Spleen (tissue), 11 donors: ENCODE measurements at regions not wholly inside any gene's neighbourhood (a gene's known extent, or its start where the extent isn't known, plus 50 kb on each side); places are given as distances from the start of the nearest gene placed in this dataset.

ENCODE experiments used
- DNase-seq: peaks from one replicate; pipeline ENCODE4 v3.0.0-alpha.2; 2020
- H3K27ac ChIP-seq, 8 donors: fragments of 200-600 bp; sonication (generic) in 7 of 8; 1 replicate in 4 of 8; 2 replicates in 4 of 8; pipeline versions ENCODE4 v1.5.0 to v1.8.0; 2016 to 2021; ENCODE audit warnings: inconsistent platforms in 4 of 8, mild to moderate bottlenecking in 4 of 8, moderate library complexity in 1 of 8
- H3K27me3 ChIP-seq, 7 donors: fragments of 200-600 bp; sonication (generic) in 6 of 7; replicated peaks in 1 of 7; 1 replicate in 4 of 7; 2 replicates in 3 of 7; pipeline versions ENCODE4 v1.5.0 to v1.8.0; 2016 to 2021; ENCODE audit warnings: inconsistent platforms in 3 of 7, mild to moderate bottlenecking in 1 of 7
- H3K36me3 ChIP-seq, 6 donors: fragments of 200-600 bp; sonication (generic) in 5 of 6; 1 replicate in 4 of 6; 2 replicates in 2 of 6; pipeline versions ENCODE4 v1.5.0 to v1.8.0; 2016 to 2021; ENCODE audit warnings: inconsistent platforms in 2 of 6
- H3K4me1 ChIP-seq, 6 donors: fragments of 200-600 bp; sonication (generic) in 5 of 6; 1 replicate in 3 of 6; 2 replicates in 3 of 6; pipeline versions ENCODE4 v1.5.0 to v1.8.0; 2016 to 2021; ENCODE audit warnings: inconsistent platforms in 3 of 6
- H3K4me3 ChIP-seq, 8 donors: fragments of 200-600 bp; sonication (generic) in 7 of 8; 1 replicate in 4 of 8; 2 replicates in 4 of 8; pipeline versions ENCODE4 v1.5.0 to v1.8.0; 2016 to 2021; ENCODE audit warnings: inconsistent platforms in 4 of 8, mild to moderate bottlenecking in 4 of 8, moderate library complexity in 2 of 8
- H3K9me3 ChIP-seq, 8 donors: fragments of 200-600 bp; sonication (generic) in 7 of 8; 1 replicate in 4 of 8; 2 replicates in 4 of 8; pipeline versions ENCODE4 v1.5.0 to v1.8.0; 2016 to 2021; ENCODE audit warnings: inconsistent platforms in 4 of 8
- CTCF ChIP-seq, 11 experiments: fragments of 200-600 bp in 7 of 11; fragments of 450-650 bp in 4 of 11; sonication (generic) in 4 of 11; IDR thresholded peaks in 8 of 11; conservative IDR thresholded peaks in 3 of 11; 1 replicate in 7 of 11; 2 replicates in 4 of 11; pipeline versions ENCODE4 v1.4.0 to v1.8.0; 2016 to 2021; ENCODE audit warnings: antibody characterized with exemption in 11 of 11, inconsistent platforms in 4 of 11, mild to moderate bottlenecking in 1 of 11
- POLR2A ChIP-seq, 3 donors: fragments of 450-650 bp; IDR thresholded peaks; one replicate each; pipeline ENCODE4 v1.5.1; 2017; ENCODE audit warnings: antibody characterized with exemption in 3 of 3, mild to moderate bottlenecking in 1 of 3
- POLR2AphosphoS5 ChIP-seq, 3 donors: sonication (generic); formaldehyde crosslinking; IDR thresholded peaks; one replicate each; pipeline ENCODE4 v1.5.1; 2017; ENCODE audit warnings: antibody characterized with exemption in 3 of 3
- WGBS, 5 donors: extraction: QIAGEN DNeasy Blood & Tissue Kit in 3 of 5; methylation state at CpG; one replicate each; pipeline versions ENCODE4 v1.1.5 to v1.1.7; 2013 to 2018; 5-methylcytosine and 5-hydroxymethylcytosine counted together
- intact Hi-C: fragments of 100-400 bp; cut with DNase I; formaldehyde crosslinking; loops from one replicate; pipeline ENCODE4 v1.15.0; 2023; ENCODE audit warnings: low total_unique reads
- donor health status: healthy with polysubstance abuse.
- donor health status: DM: no; HTN: no; CAD: no; lungs with moderate emphysema.
- donor health status: DM: no; HTN: no; CAD: no.
- donor health status: Bipolar disorder and iron deficiency.
- donor health status: healthy.
- donor health status: DM: no; HTN: no; CAD: no.
- donor health status: DM: yes; HTN: yes; CAD: no.

GRCh38 chr10:35834877-35835494 lies 192.9 kb upstream of the FZD8 start:
- H3K27ac ChIP-seq = no peak overlapping the region
- no peak for DNase-seq
- H3K4me3 ChIP-seq = no peak overlapping the region
- H3K27me3 ChIP-seq = no peaks in the 10 kb centered on the region
- no peak for TF ChIP-seq CTCF (IDR thresholded peaks at IDR 0.05 in 8 of 11, conservative IDR thresholded peaks at IDR 0.05 in 3 of 11)
- TF ChIP-seq POLR2A (IDR thresholded peaks at IDR 0.05) = no peak
- TF ChIP-seq POLR2AphosphoS5 (IDR thresholded peaks at IDR 0.05) = no peak
- intact Hi-C loops = no loop called here
- no peaks in the 10 kb centered on the region for H3K4me1 ChIP-seq
- WGBS, 5 donors = 91 to 96% (median 94%) methylated on average over 10 of the region's 10 CpGs
- no peaks in the 10 kb centered on the region for H3K36me3 ChIP-seq
- H3K9me3 ChIP-seq = peaks cover 0 to 3% (median 2%) of the 10 kb centered on the region in 8 donors

- no peak for TF ChIP-seq POLR2A (IDR thresholded peaks at IDR 0.05)
- no peak for TF ChIP-seq POLR2AphosphoS5 (IDR thresholded peaks at IDR 0.05)
- TF ChIP-seq CTCF (IDR thresholded peaks at IDR 0.05 in 8 of 11, conservative IDR thresholded peaks at IDR 0.05 in 3 of 11) = no peak
- H3K36me3 ChIP-seq = no peaks in the 10 kb centered on the region
- DNase-seq = no peak
- no peak overlapping the region for H3K4me3 ChIP-seq
- H3K27me3 ChIP-seq = no peaks in the 10 kb centered on the region
- intact Hi-C loops = no loop called here
- H3K4me1 ChIP-seq = no peaks in the 10 kb centered on the region
- WGBS, 5 donors = 87 to 94% (median 90%) methylated on average over 9 of the region's 9 CpGs
- H3K9me3 ChIP-seq = no peaks in the 10 kb centered on the region
- H3K27ac ChIP-seq = no peak overlapping the region
Measured at GRCh38 chr10:35827783-35828182, 185.7 kb upstream of the FZD8 start.

GRCh38 chr10:35824704-35825103 lies 182.6 kb upstream of the FZD8 start:
- H3K27me3 ChIP-seq = no peaks in the 10 kb centered on the region
- DNase-seq = no peak
- no peaks in the 10 kb centered on the region for H3K36me3 ChIP-seq
- TF ChIP-seq POLR2AphosphoS5 (IDR thresholded peaks at IDR 0.05) = no peak
- no peak for TF ChIP-seq CTCF (IDR thresholded peaks at IDR 0.05 in 8 of 11, conservative IDR thresholded peaks at IDR 0.05 in 3 of 11)
- no peak for TF ChIP-seq POLR2A (IDR thresholded peaks at IDR 0.05)
- H3K27ac ChIP-seq = no peak overlapping the region
- 80 to 86% (median 83%) methylated on average over 3 of the region's 3 CpGs for WGBS, 5 donors
- H3K4me1 ChIP-seq = no peaks in the 10 kb centered on the region
- no peak overlapping the region for H3K4me3 ChIP-seq
- intact Hi-C loops = no loop called here
- H3K9me3 ChIP-seq = no peaks in the 10 kb centered on the region

GRCh38 chr10:35822316-35822715 lies 180.2 kb upstream of the FZD8 start:
- TF ChIP-seq POLR2A (IDR thresholded peaks at IDR 0.05) (no peak), POLR2AphosphoS5 (IDR thresholded peaks at IDR 0.05) (no peak), CTCF (IDR thresholded peaks at IDR 0.05 in 8 of 11, conservative IDR thresholded peaks at IDR 0.05 in 3 of 11) (no peak)
- Histone ChIP-seq H3K36me3 (no peaks in the 10 kb centered on the region), H3K9me3 (no peaks in the 10 kb centered on the region), H3K27ac (no peak overlapping the region), H3K4me3 (no peak overlapping the region), H3K4me1 (no peaks in the 10 kb centered on the region), H3K27me3 (no peaks in the 10 kb centered on the region)
- WGBS, 5 donors = 56 to 82% (median 77%) methylated on average over 2 to 9 of the region's 9 CpGs
- DNase-seq = no peak
- intact Hi-C loops = no loop called here
